HuH-7 (cell line): ENCODE measurements at regions not wholly inside any gene's neighbourhood (a gene's known extent, or its start where the extent isn't known, plus 50 kb on each side); places are given as distances from the start of the nearest gene placed in this dataset.
"Not testable (repeated sequence)": the region's sequence is repeated elsewhere in the genome, so short reads cannot be mapped to it uniquely, and the experiment has no call there.

Experiments used
- DNase-seq: peaks from one replicate; pipeline ENCODE4 v3.0.0; 2011; ENCODE audit warnings: low spot score

- no peak for DNase-seq
Observed at GRCh38 chr21:28174701-28175100, 818.0 kb downstream of the LTN1 start.

DNA sequence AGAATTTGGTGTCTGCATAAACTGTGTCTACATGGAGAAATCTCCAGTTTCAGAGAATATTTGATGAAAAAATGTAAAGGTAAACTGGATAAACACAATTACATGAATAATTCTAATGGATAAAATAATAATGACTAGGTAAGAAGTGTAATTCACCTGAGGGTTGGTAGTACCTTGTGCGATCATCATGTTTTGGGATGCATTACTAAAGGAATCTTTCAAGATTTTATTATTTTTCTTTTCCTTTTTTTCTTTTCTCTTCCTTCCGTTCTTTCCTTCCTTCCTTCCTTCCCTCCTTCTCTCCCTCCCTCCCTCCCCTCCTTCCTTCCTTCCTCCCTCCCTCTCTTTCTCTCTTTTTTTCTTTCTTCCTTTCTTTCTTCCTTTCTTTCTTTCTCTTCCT is 818.7 kb downstream of the LTN1 start:
- DNase-seq: no peak

- DNase-seq: no peak
Observed at GRCh38 chr21:28172376-28172775, 820.3 kb downstream of the LTN1 start.

DNA sequence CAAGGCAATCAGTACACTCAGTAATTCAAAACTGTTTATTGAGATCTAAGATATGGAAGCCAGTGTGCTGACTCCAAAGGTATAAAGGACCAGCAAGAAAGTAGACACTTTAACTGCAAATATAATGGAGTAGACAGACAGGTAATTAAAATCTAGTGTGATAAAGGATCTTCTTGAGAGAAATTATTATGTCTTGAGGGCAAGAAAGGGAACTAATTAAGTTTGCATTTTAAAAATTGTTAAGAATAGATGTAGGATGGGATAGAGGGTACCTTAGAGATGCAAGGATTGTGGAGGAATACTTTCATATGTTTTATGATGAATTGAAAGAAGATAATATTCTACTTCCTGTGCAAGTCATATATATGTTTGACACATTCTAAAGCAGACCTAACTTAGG is 825.3 kb downstream of the LTN1 start:
- no peak for DNase-seq

DNA sequence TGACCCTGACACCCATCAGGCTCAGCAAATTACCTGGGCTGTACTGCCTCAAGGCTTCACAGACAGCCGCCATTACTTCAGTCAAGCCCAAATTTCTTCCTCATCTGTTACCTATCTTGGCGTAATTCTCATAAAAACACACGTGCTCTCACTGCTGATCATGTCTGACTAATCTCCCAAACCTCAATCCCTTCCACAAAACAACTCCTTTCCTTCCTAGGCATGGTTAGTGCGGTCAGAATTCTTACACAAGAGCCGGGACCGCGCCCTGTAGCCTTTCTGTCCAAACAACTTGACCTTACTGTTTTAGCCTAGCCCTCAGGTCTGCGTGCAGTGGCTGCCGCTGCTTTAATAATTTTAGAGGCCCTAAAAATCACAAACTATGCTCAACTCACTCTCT is 828.2 kb downstream of the LTN1 start:
- not testable (repeated sequence) for DNase-seq

DNA sequence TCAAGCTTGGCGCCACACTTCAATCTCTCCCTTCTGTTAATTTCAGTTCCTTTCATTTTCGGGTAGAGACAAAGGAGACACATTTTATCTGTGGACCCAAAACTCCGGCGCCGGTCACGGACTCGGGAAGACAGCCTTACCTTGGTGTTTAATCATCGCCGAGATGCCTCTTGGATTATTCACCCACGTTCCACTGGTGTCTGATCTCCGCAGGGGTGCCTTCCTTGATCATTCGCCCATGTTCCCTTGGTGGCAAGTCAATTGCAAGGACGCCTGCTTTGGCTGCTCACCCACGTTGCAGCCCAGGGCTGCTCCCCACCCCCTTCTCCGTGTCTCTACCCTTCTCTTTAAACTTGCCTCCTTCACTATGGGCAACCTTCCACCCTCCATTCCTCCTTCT is 830.6 kb downstream of the LTN1 start:
- not testable (repeated sequence) for DNase-seq

- no peak for DNase-seq
Observed at GRCh38 chr21:28160378-28160777, 832.3 kb downstream of the LTN1 start.

DNA sequence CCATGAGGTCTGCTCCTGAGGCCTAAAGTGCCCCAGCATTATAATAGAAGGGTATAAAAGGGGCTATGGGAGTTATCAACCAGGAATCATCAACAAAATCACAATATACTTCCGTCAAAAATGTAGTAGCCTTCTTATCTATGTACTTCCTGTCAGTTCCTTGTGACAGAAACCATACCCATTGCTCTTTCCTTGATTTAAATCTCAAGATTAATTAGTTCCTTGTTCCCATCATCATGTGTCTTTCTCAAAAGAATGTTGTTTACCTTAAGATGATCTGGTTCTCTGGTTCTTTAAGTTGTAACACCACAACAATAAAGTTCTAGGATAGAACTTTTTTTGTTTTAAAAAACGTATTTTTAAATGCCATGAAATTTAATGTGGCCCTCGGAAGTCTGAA is 833.3 kb downstream of the LTN1 start:
- no peak for DNase-seq

DNA sequence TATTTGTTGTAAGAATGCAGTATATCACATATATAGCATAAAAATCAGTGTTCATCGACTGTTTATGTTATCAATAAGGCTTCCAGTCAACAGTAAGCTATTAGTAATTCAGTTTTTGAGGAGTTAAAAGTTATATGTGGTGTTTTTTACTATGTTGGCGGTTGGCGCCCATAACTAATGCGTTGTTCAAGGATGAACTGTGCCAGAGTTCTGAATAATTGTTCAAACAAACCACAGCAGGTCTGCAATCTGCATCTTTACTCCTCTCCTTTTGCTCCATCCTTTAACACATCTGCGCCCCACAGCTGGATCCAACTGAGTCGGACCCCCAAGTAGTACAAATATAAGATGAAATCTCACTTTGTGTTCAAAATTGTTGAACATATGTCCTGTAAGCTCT is 836.1 kb downstream of the LTN1 start:
- DNase-seq: no peak

DNA sequence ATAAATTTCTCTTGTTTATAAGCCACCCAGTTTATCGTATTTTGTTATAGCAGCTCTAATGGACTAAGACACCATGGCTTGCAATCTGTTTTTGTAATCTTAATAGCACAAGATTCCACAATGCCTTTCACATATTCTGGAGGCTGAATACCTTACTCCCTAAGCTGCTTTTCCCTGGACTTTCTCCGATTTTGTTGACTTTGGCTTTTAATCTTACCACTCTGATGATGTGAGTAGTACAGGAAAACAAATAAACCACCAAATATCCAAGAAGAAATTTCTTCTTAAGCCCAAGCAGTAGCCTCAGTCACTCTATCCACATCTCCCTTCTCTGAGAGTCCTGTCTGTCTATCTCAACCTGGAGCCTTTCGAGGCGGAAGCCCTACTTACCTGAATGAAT is 838.6 kb downstream of the LTN1 start:
- DNase-seq: no peak

DNA sequence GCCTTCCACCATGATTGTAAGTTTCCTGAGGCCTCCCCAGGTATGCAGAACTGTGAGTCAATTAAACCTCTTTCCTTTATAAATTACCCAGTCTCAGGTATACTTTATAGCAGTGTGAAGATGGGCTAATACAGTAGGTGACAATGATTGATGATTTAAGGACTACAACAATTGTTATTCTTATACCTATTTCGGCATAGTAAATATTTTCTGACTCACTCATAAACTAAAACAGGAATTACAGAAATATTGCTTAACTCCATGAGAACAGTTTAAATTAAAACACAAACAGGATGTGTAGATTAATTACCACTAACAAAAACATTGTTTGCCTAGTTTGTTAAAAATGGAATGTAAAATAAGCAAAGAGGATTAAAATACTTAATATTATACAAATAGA is 839.9 kb downstream of the LTN1 start:
- DNase-seq: no peak

DNA sequence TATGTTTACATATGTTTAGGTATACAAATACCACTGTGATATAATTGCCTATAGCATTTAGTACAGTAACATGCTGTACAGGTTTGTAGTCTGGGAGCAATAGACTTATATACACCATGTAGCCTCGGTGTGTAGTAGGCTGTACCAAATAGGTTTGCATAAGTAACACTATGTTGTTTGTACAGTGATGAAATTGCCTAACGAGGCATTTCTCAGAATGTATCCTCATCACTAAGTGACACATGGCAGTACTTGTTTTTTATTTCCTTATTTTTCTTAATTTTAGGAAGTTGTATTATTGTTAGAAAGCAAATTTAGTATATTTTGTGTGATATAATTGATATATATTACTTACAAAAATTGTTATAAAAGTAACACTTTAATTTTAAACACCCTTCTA is 840.9 kb downstream of the LTN1 start:
- no peak for DNase-seq

DNA sequence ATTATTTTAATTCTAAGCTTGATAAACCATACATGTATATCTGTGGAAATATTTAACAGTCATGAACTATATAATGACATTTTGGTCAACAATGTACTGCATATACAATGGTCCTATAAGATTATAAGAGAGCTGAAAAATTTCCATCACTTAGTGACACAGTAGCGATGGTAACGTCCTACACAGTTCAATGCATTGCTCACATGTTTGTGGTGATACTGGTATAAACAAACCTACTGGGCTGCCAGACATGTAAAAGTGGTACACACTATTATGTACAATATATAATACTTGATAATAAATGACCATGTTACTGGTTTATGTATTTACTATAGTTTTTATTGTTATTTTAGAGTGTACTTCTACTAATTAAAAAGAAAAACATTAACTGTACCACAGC is 841.9 kb downstream of the LTN1 start:
- DNase-seq: no peak

- no peak for DNase-seq
Observed at GRCh38 chr21:28148400-28149064, 844.1 kb downstream of the LTN1 start.

DNA sequence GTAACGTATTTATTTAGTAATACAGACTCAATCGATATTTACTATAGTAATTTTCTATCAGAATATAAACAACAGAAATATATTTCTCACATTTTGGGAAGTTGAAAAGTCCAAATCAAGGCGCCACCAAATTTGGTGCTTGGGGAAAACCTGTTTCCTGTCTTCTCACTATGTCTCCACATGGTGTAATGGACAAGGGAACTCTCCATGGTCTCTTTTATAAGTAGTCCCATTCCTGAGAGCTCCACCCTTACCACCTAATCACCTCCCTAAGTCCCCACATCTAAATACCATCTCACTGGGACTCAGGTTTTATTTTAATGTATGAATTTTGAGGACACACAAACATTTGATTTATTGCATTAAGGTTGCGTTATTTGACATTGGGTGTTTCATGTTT is 848.0 kb downstream of the LTN1 start:
- DNase-seq: no peak

DNA sequence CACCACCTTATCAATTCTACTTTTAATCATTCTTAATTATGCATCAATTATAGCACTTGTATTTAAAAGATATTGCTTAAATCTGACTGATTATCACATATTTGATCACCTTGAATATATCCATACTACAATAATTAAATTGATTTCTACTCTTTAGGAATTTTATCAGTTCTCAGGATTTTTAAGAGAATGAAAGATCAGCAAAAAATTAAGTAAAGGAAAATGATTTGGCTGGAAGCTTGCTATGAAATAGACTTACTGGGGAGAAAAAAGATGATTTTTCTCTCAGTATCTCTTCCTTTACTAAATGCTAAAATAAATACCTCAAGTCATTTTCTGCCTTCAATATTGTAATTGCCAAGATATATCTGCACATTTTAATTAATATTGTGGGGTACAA is 848.6 kb downstream of the LTN1 start:
- no peak for DNase-seq

DNA sequence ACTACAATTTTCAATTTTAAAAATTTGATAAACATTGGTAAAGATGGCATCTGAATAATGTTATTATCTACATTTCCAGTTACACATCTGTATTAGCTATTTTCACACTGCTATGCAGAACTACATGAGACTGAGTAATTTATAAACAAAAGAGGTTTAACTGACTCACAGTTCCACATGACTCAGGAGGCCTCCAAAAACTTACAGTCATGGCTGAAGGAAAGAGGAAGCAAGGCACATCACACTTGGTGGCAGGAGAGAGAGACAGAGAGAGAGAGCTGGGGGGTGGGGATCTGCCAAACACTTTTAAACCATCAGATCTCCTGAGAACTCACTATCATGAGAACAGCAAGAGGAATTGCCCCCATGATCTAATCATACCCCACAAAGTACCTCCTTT is 850.0 kb downstream of the LTN1 start:
- DNase-seq: no peak

GRCh38 chr21:28138272-28138671 is 854.4 kb downstream of the LTN1 start:
- no peak for DNase-seq

- no peak for DNase-seq
Observed at GRCh38 chr21:28136656-28137255, 855.9 kb downstream of the LTN1 start.

DNA sequence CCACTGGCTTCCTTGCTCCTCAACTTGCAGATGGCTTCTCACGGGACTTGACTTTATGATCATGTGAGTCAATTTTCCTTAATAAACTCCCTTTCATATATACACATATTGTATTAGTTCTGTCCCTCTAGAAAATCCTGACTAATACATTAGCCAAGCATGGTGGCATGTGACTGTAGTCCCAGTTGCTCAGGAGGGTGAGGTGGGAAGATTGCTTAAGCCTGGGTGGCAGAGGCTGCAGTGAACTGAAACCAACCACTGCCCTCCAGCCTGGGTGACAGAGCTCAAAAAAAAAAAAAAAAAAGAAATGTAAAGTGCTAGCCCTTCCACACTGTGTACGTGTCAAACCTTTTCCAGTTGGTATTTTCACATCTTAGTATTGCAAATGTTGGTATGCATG is 857.0 kb downstream of the LTN1 start:
- no peak for DNase-seq

DNA sequence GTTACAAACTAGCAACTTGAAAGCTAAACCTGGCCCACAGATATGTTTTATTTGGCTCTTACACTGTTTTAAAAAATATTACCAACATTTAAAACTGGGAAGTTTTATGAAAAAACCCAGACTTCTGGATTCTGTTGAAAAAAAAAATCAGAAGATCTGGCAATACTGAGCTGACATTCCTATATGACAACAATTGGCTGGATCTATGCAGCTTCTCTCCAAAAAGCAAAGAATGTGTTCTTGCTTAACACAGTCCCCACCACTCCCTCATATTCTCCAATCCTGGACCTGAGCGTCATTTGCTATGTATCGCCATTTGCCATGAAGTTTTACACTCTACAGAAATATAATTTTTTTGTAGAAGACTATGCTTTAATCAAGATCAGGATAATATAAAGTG is 859.6 kb downstream of the LTN1 start:
- DNase-seq: no peak

DNA sequence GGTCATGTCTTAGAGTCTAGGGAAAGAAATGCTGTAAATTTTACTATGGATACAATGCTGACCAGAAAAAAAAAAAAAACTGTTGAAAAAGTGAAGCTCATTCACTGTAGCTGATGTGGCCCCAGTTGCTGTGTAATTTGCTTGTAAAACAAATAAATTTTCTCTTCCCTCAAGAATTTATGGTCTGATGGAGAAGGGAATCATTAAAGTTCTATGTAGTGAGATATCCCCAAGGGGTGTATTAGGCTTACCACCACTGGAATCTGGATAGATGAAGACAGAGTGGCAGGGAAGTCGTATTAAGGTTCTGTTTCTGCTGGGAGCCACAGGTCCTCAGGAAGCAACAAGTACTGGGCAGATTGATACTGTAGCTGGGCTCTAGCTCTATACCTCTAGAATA is 860.0 kb downstream of the LTN1 start:
- no peak for DNase-seq

DNA sequence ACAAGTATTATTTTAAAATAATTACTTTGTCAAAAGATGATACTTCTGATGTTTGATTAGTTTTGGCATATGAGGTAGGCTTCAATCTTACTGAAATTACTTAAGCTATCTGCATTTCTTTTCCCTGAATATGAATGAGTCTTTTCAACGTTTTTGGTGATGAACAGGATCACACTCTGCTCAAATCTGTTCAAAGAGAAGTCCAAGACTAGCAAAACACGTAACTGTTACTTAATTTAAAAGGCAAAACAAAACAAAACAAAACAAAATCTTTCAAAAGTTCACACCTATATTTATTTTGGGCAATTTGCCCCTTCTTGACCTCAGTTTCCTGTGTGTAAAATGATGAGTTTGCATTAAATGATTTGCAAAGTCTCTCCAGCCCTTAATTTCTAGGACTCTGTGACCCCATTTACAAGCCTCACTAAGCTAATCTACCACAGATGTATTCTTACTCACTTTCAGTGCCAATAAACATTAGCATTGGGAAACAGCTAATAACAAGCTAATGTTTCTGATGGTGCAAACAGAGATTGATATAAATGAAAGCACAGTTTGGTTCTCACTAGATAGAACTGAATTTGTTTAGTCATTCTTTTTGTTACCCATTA is 865.4 kb downstream of the LTN1 start:
- no peak for DNase-seq
